Activated T-helper 2 cell treated with anti-CD3 and anti-CD28 coated beads, Interferon-gamma antibody, Interleukin-2, Interleukin-4, amounts not matched to agents 10 μg/mL and 5 μg/mL and 100 μg/mL, durations not matched to agents 14 hours and 24 hours and 36 hours (primary cell): ENCODE measurements at regions not wholly inside any gene's neighbourhood (a gene's known extent, or its start where the extent isn't known, plus 50 kb on each side); places are given as distances from the start of the nearest gene placed in this dataset.

Experiments used
- DNase-seq: peaks from one replicate; pipeline ENCODE4 v3.0.0; 2021; ENCODE audit warnings: low spot score
- H3K27ac Mint-ChIP-seq: one replicate; pipeline ENCODE4 v1.8.0; 2021; ENCODE audit warnings: mixed read lengths
- H3K27me3 Mint-ChIP-seq: one replicate; pipeline ENCODE4 v1.8.0; 2021; ENCODE audit warnings: low read depth, mixed read lengths
- H3K36me3 Mint-ChIP-seq: one replicate; pipeline ENCODE4 v1.8.0; 2021; ENCODE audit warnings: low read depth, mixed read lengths
- H3K4me1 Mint-ChIP-seq: one replicate; pipeline ENCODE4 v1.8.0; 2021; ENCODE audit warnings: low read depth, mixed read lengths
- H3K4me3 Mint-ChIP-seq: one replicate; pipeline ENCODE4 v1.8.0; 2021; ENCODE audit warnings: low read depth, mild to moderate bottlenecking, moderate library complexity, mixed read lengths
- H3K9me3 Mint-ChIP-seq: one replicate; pipeline ENCODE4 v1.8.0; 2021; ENCODE audit warnings: mixed read lengths
- intact Hi-C: fragments of 100-400 bp; cut with micrococcal nuclease; formaldehyde crosslinking; loops from one replicate; pipeline ENCODE4 v1.15.1; 2023

DNA sequence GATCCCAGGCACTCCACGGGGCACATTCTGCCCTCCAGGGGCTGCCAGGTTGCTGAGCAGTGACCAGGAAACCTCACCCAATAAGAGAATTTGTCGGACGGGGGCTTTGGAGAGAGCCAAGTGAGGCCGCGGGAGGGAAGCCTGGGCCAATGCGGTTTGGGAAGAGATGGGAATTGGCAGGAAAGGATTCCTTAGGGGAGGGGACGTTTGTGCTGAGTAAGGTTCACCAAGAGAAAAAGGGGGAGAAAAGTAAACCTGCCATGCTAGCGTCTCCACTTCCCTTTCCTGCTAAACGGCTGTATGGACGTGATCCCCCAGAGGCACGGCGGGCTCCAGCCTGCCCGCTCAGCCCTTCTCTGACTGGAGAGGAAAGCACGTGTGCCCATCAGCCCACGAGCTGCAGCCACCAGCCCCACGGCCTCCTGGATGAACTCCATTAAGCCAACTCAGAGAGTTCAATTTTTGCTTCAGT lies 194.4 kb upstream of the ID2 start:
- H3K9me3 Mint-ChIP-seq = no peaks in the 10 kb centered on the region
- no peak overlapping the region for H3K27ac Mint-ChIP-seq
- peaks cover 46% of the 10 kb centered on the region for H3K4me1 Mint-ChIP-seq
- H3K4me3 Mint-ChIP-seq = no peak overlapping the region
- no peak for DNase-seq
- no peaks in the 10 kb centered on the region for H3K36me3 Mint-ChIP-seq
- peaks cover 6% of the 10 kb centered on the region for H3K27me3 Mint-ChIP-seq
- intact Hi-C loops = loop anchor here (5.0 kb wide), 1 partner anchor 120 kb away; no protein-coding TSS in a partner anchor

DNA sequence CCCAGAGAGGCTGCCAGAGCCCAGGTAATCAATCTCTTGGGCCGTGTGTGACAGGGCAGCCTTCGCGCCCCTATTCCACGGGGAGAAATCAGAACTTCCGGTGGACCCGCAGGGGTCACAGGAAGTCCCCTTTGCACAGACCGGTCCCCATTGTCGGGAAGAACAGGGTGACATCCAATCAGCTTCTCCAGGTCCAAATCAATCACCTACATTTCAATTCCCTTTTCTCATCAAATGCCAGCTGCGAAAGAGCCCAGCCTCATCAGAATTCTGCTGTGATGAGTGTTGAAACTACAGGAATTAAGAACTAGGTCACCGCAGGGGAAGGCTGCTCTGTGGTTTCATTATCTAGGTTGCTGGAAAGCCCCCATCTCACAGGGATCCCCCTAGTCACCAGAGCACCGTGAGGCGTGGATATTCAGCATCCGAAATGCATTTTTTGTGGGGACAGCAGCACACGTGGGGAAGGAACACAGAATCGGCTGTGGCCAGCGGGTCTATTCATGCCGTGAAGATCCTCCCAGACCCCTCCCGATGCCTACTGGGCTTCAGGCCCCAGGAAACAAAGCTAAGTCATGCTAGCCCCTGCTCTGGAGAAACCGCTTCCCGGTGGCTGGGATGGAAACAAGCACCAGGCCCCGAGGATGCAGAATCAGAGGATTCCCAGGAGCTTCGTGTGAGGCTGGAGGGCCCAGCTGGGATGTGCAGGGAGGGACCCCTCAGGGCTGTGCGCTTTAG lies 193.7 kb upstream of the ID2 start:
- Mint-ChIP-seq H3K27ac (peak overlapping the region; percentile 2), H3K36me3 (no peaks in the 10 kb centered on the region), H3K27me3 (peaks cover 6% of the 10 kb centered on the region), H3K4me3 (peak overlapping the region; percentile 6), H3K4me1 (peaks cover 40% of the 10 kb centered on the region), H3K9me3 (no peaks in the 10 kb centered on the region)
- no peak for DNase-seq
- intact Hi-C loops = loop anchor here (1.0 to 5.0 kb wide), 3 partner anchors 27 to 119 kb away; no protein-coding TSS in a partner anchor

DNA sequence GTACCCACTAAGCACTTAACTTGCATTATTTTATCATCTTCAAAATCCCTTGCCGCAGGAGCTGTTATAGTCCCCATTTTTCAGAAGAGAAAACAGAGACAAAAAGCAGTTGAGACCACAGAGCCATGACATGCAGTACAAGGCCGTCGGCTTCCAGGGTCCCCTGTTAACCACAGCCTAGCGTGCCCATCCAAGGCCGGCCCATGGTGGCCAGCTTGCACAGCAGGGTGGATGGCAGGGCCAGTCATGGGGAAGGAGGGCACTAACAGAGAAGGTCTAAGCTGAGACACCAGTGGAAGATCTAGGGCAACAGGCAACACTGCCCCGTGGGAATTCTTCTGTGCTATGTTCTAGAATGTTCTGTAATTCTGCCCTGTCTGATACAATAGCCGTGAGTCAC lies 192.6 kb upstream of the ID2 start:
- no peak overlapping the region for H3K27ac Mint-ChIP-seq
- no peaks in the 10 kb centered on the region for H3K9me3 Mint-ChIP-seq
- H3K36me3 Mint-ChIP-seq = no peaks in the 10 kb centered on the region
- H3K4me3 Mint-ChIP-seq = no peak overlapping the region
- intact Hi-C loops = loop anchor here (5.0 kb wide), 1 partner anchor 118 kb away; no protein-coding TSS in a partner anchor
- H3K4me1 Mint-ChIP-seq = peaks cover 37% of the 10 kb centered on the region
- H3K27me3 Mint-ChIP-seq = peaks cover 6% of the 10 kb centered on the region
- DNase-seq = no peak

DNA sequence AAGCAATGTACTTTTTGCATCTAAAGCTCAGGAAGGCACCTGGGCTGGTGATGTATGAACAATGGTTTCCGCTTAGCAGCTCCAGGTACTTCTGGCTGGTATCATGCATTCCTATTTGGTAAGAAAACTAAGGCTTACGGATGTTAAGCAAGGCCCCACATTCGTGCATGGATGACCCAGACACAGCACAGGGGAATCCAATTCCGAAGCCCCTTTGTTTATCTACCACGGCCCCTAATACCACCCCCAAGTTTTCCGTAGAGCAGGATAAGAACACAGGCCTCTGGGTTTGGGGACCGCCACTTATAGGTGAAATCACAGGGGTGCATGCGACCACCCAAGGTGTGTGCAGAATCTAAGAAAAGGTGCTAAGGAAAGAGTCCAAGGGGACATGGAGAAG lies 192.1 kb upstream of the ID2 start:
- no peak for DNase-seq
- Mint-ChIP-seq H3K36me3 (no peaks in the 10 kb centered on the region), H3K27ac (no peak overlapping the region), H3K4me3 (no peak overlapping the region), H3K9me3 (no peaks in the 10 kb centered on the region), H3K4me1 (peaks cover 34% of the 10 kb centered on the region), H3K27me3 (peaks cover 6% of the 10 kb centered on the region)
- intact Hi-C loops = loop anchor here (5.0 kb wide), 1 partner anchor 118 kb away; no protein-coding TSS in a partner anchor

DNA sequence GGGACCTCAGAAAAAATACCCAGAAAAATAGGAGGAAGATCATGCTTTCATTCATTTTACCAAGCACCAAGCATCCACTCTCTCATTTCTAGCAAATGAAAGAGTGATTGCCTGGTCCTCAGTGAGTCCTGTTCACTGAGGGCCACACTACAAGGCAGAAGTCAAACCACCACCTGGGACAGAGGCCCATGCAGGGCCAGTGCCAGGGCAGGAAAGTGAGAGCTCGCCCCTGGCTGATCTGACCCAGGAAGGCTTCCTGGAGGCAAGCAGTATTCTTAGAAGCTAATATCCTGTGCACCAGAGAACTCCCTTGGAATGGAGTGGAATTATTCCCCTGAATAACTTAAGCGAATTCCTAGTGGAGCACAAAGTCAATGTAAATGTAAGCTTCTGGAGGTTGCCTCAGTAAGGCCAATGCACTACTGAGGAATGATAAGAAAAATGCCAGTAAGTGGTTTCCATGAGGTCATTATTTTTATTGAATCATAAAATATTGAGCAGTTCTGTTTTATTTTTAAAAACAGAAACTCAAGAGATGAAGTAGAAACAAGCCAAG lies 191.6 kb upstream of the ID2 start:
- H3K27ac Mint-ChIP-seq = no peak overlapping the region
- no peak overlapping the region for H3K4me3 Mint-ChIP-seq
- H3K27me3 Mint-ChIP-seq = peaks cover 8% of the 10 kb centered on the region
- intact Hi-C loops = no loop called here
- peaks cover 34% of the 10 kb centered on the region for H3K4me1 Mint-ChIP-seq
- no peaks in the 10 kb centered on the region for H3K36me3 Mint-ChIP-seq
- no peak for DNase-seq
- no peaks in the 10 kb centered on the region for H3K9me3 Mint-ChIP-seq

DNA sequence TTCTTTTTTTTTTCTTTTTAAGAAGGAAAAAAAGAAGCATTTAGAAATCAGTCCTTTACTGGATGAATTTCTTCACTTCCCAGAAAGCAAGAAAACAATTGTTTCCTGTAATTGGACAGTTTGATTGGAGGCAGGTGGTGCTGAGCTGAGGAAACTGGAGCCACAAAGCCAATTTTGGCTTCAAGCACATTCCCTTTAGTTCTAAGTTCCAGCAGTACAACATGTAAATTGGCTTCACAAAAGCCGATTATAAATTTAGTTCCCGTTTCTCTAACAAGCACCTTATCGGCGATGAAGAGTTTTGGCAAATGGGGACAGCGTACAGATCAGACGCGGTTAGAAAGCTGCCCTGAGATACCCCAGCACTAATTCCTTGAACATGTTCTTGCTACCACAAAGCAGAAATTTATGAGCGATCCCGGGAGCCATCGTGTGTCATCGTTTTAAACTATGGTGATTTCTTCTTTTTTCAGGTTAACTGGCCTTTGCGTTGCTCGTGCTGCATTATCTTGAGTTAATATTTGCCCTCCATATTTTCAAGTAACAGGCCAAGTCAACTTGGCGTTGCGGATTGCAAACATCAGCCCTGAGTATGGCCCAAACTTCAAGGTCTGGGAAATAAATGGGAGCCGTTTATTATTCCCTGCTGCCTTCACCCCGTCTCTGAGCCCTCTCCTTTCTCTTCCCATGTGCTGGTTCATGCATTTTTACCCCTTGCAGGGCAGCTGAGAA lies 190.4 kb upstream of the ID2 start:
- no peaks in the 10 kb centered on the region for H3K9me3 Mint-ChIP-seq
- H3K36me3 Mint-ChIP-seq = no peaks in the 10 kb centered on the region
- peaks cover 23% of the 10 kb centered on the region for H3K4me1 Mint-ChIP-seq
- H3K27ac Mint-ChIP-seq = no peak overlapping the region
- H3K4me3 Mint-ChIP-seq = no peak overlapping the region
- intact Hi-C loops = no loop called here
- DNase-seq = no peak
- peaks cover 8% of the 10 kb centered on the region for H3K27me3 Mint-ChIP-seq

DNA sequence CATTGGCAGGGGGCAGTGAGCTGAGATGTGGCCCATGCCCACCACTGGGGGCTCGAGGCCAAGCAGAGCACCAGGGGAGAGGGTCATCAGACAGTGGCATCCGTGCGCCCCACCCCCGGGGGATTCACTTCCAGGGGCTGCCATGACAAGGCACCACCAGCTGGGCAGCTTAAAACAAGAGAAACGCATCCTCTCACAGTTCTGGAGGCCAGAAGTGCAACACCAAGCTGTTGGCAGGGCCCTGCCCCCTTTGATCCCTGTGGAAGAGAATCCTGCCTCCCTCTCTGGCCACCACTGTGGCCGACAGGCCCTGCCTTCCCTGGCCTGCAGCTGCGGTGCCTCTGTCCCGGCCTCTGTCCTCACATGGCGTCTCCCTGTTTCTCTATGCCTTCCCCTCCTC lies 187.7 kb upstream of the ID2 start:
- no peaks in the 10 kb centered on the region for H3K36me3 Mint-ChIP-seq
- no peak overlapping the region for H3K27ac Mint-ChIP-seq
- peaks cover 8% of the 10 kb centered on the region for H3K27me3 Mint-ChIP-seq
- intact Hi-C loops = no loop called here
- H3K4me1 Mint-ChIP-seq = peaks cover 16% of the 10 kb centered on the region
- H3K4me3 Mint-ChIP-seq = no peak overlapping the region
- no peaks in the 10 kb centered on the region for H3K9me3 Mint-ChIP-seq
- DNase-seq = no peak

DNA sequence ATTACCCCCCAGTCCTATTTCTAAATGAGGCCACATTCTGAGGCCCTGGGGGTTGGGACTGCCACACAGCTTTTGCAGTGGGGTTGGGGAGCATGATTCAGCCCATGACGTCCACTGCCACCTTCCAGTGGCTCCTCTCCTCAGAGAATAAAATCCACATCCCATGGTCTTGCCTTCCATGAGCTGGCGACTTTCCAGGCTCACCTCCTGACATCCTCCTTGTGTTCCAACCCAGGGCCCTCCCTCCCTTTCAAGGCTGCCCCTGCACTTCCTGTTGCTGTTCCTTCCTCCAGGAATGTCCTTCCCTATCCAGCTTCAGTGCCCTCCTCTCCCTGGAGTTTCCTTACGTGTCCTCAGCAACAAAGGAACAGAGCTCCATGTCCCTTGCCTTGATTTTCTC lies 187.3 kb upstream of the ID2 start:
- peaks cover 8% of the 10 kb centered on the region for H3K27me3 Mint-ChIP-seq
- DNase-seq = no peak
- H3K36me3 Mint-ChIP-seq = no peaks in the 10 kb centered on the region
- H3K4me3 Mint-ChIP-seq = no peak overlapping the region
- no peak overlapping the region for H3K27ac Mint-ChIP-seq
- H3K9me3 Mint-ChIP-seq = no peaks in the 10 kb centered on the region
- H3K4me1 Mint-ChIP-seq = peaks cover 16% of the 10 kb centered on the region
- intact Hi-C loops = no loop called here

DNA sequence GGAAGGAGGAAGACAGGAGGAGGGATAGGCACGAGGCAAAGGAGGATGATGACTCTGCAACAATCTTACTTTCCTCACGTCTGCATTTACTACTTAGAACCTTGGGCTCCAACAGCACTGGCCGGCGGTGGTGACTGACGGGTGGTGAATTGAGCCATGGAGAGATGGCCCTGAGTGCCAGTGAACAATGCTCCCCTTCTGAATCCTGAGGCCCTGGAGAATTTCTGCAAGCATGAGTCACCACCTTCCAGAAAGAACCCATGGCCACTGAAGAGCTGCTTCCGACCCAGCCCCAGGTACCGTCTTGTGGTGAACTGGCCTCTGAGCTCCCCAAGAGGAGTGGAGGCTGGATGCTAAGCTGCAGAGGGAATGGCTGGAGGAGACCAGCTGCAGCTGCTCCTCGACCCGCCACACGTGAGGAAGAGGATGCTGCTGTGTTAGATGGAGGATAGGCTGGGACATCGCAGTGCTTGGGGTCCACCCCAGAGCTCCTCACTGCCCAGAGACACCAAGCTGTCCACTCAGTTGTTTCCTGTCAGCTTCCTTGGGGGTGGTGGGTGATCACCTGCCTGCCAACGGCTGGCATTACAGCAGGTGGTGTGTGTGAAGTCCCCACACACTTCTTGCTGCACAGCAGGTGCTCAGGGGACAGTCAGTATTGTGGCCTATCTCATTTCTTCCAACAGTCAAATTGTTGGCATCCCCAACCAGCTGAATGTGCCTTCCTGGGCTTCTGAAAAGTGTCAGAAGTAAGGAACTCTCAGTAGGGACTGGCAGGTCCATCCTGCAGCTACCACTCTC lies 186.5 kb upstream of the ID2 start:
- H3K27ac Mint-ChIP-seq = no peak overlapping the region
- DNase-seq = no peak
- intact Hi-C loops = no loop called here
- no peaks in the 10 kb centered on the region for H3K36me3 Mint-ChIP-seq
- H3K4me1 Mint-ChIP-seq = peaks cover 14% of the 10 kb centered on the region
- no peak overlapping the region for H3K4me3 Mint-ChIP-seq
- no peaks in the 10 kb centered on the region for H3K9me3 Mint-ChIP-seq
- H3K27me3 Mint-ChIP-seq = peaks cover 8% of the 10 kb centered on the region

DNA sequence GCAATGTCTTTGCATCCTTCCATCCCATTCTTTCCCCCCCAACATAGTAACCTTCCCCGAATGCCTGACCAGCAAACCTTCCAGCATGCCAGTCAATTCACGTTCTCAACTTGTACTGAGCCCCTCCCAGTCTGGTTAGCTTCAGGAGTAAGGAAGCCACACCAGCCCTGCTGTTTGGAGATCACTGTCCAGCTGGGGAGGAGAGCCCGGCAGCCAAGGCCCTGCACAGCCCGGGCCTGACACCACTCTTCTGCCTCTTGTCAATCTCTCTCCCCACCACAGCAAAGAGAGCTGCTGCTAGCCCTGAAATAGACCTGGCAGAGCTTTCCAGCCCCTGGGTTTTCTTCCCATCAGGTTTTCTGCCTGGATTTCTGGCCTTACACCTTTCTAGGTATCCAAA lies 185.8 kb upstream of the ID2 start:
- intact Hi-C loops = no loop called here
- Mint-ChIP-seq H3K9me3 (no peaks in the 10 kb centered on the region), H3K27me3 (peaks cover 8% of the 10 kb centered on the region), H3K27ac (no peak overlapping the region), H3K36me3 (no peaks in the 10 kb centered on the region), H3K4me3 (no peak overlapping the region), H3K4me1 (peaks cover 14% of the 10 kb centered on the region)
- DNase-seq = no peak

DNA sequence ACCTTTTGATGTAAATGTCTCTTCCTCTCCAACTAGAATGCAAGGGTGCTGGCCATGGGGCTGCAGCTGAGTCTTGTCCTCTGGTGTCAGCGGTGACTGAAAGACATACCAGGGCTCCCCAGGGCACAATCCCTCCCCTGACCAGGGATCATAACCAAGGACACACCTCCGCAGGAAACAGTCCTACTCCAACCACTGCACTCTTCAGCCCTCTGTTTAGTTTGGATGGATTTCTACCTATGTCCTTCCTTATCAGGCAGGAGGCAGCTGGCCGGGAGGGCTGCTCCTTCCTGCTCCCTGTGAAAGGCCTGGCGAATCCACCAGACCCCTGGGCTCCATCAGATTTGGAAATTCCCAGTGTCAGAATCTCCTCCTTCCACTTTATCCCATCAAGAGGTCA lies 185.2 kb upstream of the ID2 start:
- peaks cover 3% of the 10 kb centered on the region for H3K27me3 Mint-ChIP-seq
- peaks cover 14% of the 10 kb centered on the region for H3K4me1 Mint-ChIP-seq
- H3K36me3 Mint-ChIP-seq = no peaks in the 10 kb centered on the region
- no peaks in the 10 kb centered on the region for H3K9me3 Mint-ChIP-seq
- intact Hi-C loops = no loop called here
- DNase-seq = no peak
- no peak overlapping the region for H3K4me3 Mint-ChIP-seq
- no peak overlapping the region for H3K27ac Mint-ChIP-seq

DNA sequence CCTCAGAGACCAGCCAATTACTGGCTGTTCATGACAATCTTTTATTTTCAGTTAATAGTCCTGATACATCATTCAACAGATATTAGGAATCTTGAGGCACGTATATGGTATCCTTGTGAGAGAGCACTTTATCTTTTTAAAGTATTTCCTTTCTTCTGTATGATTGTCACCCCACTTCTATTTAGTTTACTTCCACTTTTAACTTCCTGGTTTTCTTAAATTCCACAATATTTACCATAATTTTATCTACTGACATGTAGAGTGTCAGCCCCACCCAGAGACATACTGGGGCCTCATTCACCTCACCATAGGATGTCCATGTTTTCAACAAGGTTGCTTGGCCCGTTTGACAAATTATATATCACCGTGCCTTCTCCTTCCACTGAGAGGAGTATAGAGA lies 182.9 kb upstream of the ID2 start:
- Mint-ChIP-seq H3K4me1 (peaks cover 14% of the 10 kb centered on the region), H3K27me3 (peaks cover 3% of the 10 kb centered on the region), H3K9me3 (no peaks in the 10 kb centered on the region), H3K36me3 (no peaks in the 10 kb centered on the region), H3K4me3 (no peak overlapping the region), H3K27ac (no peak overlapping the region)
- intact Hi-C loops = no loop called here
- DNase-seq = no peak
